ENCODE measurements at regions not wholly inside any gene's neighbourhood (a gene's known extent, or its start where the extent isn't known, plus 50 kb on each side); places are given as distances from the start of the nearest gene placed in this dataset.

- no peak for TF ChIP-seq ZNF274 (IDR thresholded peaks at IDR 0.05; ENCODE audit: low read depth, low read length)
- TF ChIP-seq YY1 (IDR thresholded peaks at IDR 0.05; ENCODE audit: insufficient read depth, insufficient read length) = no peak
These were observed 202.2 kb upstream of the FAT4 start for GRCh38 chr4:125112536-125112935.

Measured in NT2/D1 (cell line).